ENCODE measurements at regions not wholly inside any gene's neighbourhood (a gene's known extent, or its start where the extent isn't known, plus 50 kb on each side); places are given as distances from the start of the nearest gene placed in this dataset.
"Not testable (repeated sequence)": the region's sequence is repeated elsewhere in the genome, so short reads cannot be mapped to it uniquely, and the experiment has no call there.

DNA sequence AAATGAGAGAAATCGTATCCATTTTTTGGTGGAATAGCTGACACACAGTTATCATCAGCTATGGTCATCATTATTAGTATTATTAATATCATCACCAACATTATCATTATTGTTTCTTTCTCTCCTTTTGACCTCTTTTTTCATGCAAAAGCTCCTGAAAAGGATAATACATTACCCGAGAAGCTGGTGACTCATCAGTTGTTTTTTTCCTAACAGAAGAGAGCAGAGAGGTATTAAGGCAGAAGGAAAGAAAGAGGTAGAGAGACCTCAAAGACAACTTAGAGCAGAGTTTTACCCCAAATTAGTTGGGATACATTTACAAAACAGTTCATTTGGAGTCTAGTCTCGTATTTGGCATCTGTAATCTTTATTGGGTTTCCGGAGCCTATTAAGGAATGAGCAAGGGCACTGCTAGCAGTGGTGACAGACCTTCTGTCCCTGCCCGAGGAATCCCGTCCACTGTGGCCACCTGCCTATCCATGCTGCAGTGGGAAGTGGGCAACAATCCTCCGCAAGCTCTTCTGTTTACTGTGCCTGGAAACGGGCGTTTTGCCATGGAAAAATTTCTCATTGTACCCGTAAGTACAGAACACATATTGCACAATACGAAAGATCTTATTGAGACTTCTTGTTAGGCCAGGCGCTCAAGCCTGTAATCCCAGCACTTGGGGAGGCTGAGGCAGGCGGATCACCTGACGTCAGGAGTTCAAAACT, 170.0 kb upstream of the MKLN1 start:
- DNase-seq, result no peak

DNA sequence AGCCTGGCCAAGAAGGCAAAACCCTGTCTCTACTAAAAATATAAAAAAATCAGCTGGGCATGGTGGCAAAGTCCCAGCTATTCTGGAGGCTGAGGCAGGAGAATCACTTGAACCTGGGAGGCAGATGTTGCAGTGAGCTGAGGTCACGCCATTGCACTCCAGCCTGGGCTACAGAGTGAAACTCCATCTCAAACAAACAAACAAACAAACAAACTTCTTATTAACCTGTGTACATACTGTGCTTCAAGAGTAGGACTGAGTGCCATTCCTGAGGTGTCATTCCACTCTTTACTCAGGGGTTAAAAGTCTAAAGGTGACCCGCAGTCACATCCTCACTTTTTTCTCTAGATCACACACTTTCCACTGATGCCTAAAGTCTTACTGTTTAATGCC, 169.4 kb upstream of the MKLN1 start:
- DNase-seq, result not testable (repeated sequence)

DNA sequence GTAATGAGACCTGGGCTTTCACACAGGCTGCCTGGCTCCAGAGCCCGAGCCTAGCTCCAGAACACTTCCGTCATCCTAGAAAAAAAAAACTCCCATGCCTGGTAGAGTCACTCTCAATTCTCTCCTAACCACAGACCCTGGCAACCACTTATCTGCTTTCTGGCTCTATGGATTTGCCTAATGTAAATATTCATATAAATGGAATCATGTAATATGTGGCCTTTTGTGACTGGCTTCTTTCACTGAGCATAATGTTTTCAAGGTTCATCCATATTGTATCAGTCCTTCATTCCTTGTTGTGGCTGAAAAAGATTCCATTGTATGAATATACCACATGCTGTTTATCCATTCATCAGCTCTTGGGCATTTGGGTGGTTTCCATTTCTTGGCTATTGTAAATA, 167.7 kb upstream of the MKLN1 start:
- no peak for DNase-seq

DNA sequence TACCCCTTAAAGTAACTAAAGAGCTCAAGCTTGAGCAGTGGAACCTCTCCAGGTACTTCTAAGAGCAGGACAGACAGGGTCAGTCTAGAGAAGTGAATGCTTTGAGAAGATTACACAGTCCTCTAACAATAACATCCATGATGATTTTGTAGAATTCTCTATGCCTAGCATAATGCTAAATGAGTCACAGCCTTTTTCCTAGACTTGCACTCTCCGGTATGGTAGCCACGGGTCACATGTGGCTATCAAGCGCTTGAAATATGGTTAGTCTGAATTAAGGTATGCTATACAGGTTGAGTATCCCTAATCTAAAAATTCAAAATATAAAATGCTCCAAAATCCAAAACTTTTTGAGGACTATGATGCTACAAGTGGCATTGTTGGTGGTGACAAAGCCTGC, 166.6 kb upstream of the MKLN1 start:
- DNase-seq, result no peak

DNA sequence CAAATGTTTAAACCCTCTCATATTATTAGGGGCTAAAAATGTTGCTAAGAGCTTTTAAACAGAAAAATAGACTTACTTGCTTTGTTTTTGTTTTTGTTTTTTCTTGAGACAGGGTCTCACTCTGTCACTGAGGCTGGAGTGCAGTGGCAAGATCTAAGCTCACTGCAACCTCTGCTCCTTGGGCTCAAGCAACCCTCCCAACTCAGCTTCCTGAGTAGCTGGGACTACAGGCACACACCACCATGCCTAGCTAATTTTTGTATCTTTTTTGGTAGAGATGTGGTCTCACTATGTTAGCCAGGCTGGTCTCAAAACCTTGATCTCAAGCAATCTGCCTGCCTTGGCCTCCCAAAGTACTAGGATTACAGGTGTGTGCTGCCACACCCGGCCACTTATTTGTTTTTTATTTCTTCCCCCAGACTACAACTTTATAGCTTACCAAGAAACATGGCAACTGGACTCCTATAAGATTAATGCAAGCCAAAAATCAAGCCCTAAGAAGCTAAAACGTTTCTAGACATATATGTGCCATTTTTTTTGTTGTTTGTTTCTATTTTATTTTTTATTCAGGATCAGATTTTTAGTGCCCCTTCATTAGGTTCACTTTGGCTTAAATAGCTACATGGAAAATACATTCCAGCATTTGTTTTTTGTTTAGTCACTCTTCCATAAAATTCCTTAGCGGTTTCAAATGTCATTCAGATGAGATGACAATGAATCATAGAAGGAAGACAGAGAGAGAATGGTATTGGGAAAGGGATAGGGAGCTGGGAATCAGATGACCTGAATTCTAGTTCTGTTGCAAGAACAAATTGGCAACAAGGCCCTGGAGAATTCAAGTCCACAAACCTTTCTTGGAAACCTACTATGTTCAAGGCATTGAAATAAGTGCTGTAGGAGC, 163.4 kb upstream of the MKLN1 start:
- DNase-seq, result no peak

DNA sequence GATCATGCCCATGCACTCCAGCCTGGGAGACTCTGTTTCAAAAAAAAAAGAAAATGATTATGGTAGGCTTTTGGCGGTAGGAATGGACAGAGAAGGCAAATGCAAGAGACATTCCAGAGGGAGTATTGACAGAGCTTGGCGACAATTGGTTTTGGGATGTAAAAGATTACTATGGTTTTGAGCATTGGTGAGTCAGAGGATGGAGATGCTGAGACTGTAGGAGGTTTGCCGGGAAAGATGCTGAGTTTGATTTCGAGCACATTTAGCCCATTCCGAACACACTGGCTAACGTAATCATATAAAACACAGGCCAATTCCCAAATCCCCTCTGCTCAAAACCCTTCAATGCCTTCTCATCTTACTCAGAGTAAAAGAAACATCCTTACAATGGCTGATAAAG, 161.6 kb upstream of the MKLN1 start:
- DNase-seq, result no peak

DNA sequence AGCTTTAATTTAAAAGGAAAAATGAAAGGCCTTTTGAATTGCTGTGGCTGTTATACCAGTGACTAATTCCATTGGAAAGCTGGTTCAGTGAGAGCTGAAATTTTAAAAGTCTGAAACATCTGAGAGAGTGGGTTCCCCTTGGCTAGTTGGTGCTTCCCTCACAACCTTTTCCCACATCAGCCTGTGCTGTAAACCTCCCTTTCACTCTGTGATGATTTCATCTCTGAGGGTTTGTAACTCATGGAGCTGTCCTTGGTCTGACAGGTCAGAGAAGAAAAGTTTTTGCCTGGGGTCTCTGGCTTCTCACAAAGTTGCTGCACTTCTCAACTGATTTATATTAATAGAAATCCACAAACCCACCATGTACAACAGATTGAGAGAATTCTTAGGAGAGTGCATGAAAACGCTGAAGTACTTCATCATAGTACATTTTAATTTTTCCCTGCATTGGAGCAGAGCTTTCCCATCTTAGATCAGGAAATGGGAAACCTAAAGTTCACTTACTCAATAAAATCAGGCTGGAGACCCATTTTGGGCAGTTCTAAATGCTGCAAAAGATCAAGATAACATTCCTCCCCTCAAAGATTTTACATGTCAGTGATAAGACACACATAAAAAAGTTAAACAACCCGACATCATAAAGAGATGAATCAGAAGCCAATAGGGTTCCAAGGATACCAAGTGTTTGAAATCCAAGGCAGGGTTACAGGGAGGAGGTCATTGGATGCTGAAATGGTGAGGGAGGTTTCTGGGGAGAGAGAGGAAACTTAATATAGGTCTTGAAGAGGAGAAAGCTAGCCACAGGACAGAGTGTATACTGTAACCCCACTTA, 157.0 kb upstream of the MKLN1 start:
- DNase-seq, result no peak

DNA sequence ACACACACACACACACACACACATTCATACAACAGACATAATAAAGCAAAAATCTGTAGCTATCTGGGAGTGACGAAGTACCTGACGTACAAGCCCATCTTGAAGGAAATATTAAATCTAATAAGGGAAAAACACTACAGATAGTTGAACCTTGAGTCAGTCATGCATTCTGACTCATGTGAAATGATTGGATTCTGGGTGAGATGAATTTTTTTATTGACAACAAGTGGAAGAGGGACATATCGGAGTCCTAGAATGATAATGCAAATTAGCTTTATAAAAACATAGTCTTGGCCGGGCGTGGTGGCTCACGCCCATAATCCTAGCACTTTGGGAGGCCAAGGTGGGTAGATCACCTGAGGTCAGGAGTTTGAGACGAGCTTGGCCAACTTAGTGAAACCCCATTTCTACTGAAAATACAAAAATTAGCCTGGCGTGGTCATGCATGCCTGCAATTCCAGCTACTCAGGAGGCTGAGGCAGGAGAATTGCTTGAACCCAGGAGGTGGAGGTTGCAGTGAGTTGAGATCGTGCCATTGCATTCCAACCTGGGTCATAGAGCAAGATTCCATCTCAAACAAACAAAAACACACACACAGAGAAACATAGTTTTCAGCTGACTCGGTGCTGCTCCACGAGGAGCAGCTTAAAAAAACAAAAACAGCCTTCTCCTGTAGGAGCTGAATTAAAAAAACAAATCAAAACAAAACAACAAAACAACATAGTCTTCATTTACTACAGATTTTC, 154.4 kb upstream of the MKLN1 start:
- no peak for DNase-seq

DNA sequence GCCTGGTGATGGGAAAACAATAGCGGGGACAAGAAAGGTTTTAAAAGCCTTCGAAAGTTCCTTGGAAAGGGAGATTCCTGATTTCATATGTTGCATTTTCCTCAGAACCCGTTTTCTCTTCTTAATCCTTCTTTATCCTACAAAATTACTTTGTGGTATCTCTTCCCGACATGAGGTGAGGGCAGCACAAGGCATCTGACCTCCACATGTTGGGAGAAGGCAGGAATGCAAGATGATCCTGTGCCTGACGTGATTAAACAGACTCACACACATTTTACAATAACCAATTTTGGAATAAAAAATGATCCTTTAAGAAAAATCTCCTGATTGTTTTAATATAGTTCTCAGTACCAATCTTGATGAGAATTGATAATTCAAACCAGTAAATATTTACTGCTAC, 153.3 kb upstream of the MKLN1 start:
- no peak for DNase-seq

DNA sequence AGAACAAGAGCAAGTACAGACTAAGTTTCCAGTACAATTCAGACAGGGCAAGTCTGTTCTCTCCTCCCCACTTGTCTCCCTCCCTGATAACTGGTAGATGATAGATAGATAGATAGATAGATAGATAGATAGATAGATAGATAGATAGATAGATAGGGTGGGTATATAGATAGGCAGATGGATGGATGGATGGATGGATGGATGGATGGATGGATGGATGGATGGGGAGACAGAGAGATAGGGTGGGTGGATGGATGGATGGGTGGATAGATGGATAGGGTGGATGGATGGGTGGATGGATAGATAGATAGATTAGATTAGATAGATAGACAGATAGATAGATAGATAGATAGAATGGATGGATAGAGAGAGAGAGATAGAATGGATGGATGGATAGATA, 152.8 kb upstream of the MKLN1 start:
- no peak for DNase-seq

DNA sequence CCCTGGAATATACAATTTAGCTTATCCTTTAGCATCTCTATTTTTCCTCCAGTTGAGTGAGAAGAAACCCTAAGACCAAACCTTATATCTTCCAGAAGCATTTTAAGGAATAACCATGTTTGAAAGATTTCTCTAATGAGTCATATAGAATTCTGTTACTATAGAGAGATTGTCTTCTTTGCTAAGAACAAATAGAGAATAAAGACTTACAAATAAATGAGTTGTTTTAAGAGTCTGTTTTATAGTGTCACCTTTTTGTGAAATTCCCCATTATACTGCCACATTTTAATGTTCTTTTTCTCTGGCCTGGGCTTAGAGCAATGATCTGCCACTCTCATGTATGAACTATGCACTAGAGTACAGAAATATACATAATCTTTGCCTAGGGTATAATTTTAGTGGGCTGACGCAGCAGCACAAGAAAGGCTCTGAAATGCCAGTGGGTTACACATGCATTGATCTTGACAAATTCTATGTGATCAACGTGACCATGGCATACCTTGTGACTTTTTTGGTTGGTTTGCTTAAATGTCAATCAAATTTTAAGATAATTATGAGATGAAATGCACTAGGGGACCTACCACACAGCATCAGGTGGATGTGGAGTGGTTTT, 145.1 kb upstream of the MKLN1 start:
- DNase-seq, result no peak

DNA sequence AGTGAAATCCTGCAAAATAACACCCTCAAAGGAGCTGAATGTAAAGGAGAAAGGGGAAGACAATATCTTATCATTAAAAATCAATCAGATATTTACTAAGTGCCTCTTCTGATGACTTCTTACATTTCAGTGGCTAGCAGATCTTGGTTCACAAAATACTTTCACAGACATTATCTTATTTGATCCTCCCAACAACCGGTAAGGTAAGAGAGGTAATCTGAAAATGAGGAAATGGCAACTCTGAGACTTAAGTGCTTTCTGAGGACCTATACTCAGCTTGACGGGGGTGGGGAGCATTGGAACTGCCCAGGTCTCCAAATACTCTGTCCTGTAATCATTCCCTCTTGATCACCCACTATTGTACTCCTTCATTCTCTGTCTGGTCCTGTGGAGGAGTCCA, 144.6 kb upstream of the MKLN1 start:
- no peak for DNase-seq

DNA sequence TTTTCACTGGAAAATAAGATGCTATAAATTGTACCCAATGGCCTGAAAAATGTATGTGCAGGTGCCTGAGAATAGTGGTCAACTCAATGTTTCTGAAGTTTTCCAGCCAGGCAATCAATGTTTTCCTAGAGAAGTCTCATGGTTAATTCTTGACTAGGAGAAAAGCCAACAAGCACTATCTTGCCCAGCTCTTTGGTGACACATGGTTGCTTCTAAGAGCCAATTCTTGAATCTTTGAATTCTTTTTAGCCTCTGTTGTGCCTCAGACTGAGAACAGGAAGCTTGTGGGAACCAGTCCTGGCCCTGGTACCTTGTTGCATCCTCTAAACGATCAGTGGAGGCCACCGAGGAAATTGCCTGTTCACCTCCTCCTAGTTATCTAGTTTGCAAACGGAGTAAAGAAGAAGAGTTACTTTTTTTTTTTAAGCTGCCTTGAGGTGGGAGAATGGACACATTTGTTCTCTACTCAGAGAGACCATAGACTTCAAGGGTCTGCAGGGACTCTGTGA, 144.0 kb upstream of the MKLN1 start:
- DNase-seq, result no peak

DNA sequence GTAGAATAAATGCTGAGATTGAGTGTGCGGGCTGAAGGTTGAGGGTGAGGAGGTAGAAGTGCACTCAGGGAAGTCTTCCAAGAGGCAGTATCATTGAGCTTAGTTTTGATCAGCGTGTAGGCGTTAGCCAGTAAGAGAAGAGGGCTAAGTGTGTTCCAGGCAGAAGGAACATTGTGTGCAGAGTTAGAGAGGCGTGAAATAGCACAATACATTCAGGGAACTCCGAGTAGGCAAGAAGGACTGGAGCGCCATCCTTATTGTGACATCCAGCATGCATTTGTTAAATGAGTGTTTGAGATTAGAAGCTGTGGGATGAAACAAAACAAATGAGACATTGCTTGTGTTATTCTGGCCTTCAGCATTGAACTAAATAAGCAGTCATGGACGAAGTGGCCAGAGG, 140.9 kb upstream of the MKLN1 start:
- DNase-seq, result no peak

DNA sequence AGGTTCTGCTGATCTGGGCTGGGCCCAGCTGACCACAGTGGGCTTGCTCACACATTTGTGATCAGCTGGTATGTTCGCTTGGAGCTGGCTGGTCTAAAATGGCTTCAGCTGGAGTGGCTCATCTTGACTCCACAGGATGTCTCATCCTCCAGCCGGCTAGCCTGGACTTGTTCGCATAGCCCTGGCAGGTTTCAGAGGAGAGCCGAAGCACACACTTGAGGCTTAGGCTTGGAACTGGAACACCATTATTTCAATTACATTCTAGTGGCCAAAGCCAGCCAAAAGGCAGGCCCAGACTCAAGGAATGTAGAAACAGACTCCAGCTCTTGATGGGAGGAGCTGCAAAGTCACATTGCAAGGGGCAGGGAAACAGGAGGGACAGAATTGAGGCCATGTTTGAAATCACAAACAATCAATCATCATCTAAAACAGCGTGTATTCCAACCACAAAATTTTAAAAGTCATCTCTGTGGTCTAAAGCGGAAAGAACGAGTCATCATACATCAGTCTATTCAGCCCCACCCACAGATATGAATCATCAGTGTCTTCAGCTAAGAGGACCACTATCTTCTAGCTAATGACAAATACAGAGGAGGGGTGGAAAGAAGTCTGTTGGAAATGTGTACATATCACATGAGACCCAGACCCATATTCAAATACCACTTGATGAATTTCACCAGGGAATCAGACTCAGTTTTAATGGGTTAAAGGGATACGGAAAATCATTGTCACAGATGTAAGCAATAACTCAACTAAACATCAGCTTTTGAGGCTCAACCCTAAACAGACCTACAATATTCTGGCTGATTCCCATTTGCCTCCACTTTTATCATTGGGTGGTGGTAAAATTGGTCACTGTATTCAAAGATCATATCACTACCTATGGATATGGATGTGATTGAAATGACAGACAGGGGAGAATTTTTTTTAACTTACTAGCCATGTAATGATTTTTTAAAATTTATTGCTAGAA, 139.0 kb upstream of the MKLN1 start:
- DNase-seq, result peak; percentile 18

DNA sequence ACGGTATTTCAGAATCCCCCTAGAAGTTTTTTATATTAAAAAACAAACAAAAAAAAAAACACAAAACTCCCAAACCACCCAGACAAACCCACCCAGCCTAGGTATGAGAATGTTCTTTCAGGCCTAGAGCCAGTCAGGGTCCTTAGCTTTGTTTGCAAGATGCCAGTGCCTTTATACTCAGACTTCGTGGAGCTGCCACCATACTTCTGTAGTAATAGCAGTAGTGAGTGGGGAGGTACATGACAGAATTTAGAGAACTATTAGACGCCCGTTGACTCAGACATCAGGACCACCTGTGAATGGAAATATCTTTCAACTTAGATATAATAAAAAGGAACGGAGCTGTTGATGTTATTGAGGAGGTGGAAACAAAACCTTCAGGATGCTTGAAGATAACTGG, 138.2 kb upstream of the MKLN1 start:
- no peak for DNase-seq

DNA sequence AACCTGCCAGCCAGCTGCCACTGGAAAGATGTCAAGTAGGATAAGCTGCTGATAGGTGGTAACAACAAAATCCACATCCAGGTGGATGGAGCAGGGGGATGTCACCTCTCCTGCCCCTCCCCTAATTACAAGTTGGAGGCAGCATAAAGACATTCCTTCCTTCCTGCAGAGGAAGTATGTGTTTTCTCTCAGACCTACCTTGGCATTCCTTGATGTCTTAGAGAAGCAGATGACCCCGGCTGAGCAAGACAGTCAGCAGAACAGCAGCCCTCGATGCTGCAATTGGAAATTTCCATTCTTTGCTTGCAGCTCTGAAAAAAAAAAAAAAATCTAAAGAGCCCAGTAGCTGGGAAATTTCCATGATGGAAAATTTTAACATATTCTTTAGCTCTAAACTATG, 137.5 kb upstream of the MKLN1 start:
- no peak for DNase-seq

DNA sequence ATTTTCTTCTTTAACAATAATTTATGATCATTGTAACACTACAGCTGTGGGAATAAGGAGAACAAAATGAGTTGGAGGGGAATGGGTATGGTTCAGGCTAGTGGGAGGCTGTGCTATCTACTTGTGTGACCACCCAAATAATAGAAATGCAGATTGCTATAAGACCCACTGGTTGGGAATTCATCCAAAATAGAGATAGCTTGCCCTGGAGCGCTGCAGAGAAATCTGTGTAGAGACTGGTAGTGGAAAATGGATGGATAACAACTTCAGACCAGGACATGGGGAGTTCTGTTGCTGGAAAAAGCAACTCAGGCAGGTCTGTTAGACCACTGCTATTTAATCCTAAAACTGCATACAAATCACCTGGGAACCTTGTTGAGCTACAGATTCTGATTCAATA, 137.1 kb upstream of the MKLN1 start:
- no peak for DNase-seq

DNA sequence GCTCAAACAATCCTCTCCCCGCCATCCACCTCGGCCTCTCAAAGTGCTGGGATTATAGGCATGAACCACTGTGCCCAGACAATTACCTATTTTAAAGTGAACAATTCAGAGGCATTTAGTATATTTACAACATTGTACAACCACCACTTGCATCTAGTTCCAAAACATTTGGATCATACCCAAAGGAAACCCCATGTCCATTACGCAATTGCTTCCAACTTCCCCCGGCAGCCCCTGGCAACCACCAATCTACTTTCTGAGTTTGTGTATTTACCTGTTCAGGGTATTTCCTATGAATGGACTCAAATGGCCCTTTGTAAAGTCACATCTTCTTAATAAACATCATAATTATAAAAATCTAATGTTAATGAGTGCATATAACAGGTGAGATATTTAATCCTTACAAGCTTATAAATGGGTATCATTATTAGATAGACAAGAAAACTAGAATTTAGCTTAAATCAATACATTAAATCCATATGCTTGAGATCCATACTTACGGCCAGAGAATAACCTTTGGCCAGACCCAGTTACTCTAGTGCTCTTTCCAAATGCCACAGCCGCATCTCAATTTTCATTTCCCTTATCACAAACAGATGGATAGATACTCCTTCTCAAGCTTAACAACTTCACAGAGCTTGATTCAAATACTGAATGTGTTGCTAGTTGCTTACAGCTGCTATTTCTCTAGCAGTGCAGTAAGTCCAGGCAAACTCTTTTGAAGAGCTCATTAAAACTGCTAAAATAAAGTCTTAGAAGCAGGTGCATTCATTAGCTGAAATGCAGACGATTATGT, 133.4 kb upstream of the MKLN1 start:
- no peak for DNase-seq

DNA sequence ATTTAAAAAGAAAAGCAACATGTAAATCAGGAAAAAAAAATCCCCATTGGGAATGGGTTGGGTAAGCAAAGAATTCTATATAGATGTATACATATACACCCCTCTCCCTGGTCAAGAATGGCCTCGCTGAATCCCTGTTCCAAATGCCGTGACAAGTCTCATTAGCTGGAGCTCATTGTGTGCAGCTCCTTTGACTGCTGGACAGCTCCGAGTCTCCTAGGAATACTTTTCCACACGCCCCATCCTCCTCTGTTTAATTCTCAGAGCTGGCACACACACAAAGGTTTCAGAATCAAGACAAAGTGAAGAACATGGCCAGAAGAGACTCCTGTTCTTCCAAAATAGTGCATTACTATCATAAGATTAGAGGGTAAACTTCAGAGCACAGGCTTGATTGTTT, 130.9 kb upstream of the MKLN1 start:
- DNase-seq, result no peak

All from RPMI8226 (cell line).